ENCODE measurements at regions not wholly inside any gene's neighbourhood (a gene's known extent, or its start where the extent isn't known, plus 50 kb on each side); places are given as distances from the start of the nearest gene placed in this dataset.

GRCh38 chr15:69703532-69704187, 251.0 kb downstream of the RPLP1 start:
- TF ChIP-seq, protein P1, sequence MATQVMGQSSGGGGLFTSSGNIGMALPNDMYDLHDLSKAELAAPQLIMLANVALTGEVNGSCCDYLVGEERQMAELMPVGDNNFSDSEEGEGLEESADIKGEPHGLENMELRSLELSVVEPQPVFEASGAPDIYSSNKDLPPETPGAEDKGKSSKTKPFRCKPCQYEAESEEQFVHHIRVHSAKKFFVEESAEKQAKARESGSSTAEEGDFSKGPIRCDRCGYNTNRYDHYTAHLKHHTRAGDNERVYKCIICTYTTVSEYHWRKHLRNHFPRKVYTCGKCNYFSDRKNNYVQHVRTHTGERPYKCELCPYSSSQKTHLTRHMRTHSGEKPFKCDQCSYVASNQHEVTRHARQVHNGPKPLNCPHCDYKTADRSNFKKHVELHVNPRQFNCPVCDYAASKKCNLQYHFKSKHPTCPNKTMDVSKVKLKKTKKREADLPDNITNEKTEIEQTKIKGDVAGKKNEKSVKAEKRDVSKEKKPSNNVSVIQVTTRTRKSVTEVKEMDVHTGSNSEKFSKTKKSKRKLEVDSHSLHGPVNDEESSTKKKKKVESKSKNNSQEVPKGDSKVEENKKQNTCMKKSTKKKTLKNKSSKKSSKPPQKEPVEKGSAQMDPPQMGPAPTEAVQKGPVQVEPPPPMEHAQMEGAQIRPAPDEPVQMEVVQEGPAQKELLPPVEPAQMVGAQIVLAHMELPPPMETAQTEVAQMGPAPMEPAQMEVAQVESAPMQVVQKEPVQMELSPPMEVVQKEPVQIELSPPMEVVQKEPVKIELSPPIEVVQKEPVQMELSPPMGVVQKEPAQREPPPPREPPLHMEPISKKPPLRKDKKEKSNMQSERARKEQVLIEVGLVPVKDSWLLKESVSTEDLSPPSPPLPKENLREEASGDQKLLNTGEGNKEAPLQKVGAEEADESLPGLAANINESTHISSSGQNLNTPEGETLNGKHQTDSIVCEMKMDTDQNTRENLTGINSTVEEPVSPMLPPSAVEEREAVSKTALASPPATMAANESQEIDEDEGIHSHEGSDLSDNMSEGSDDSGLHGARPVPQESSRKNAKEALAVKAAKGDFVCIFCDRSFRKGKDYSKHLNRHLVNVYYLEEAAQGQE (IDR thresholded peaks at IDR 0.05; ENCODE audit: insufficient read depth in 1 of 2, low read depth in 2 of 2, low read length in 1 of 2), result no peak
- TF ChIP-seq CTCF (IDR thresholded peaks at IDR 0.05), result no peak
- TF ChIP-seq POLR2AphosphoS5 (IDR thresholded peaks at IDR 0.05; ENCODE audit: low read depth, low read length), result no peak; the same call in 1 of the 2 replicates
- no peak for TF ChIP-seq SIN3A (IDR thresholded peaks at IDR 0.05; ENCODE audit: borderline replicate concordance, insufficient read depth, low read depth, low read length)
